HG02588 (cell line): ENCODE measurements at regions not wholly inside any gene's neighbourhood (a gene's known extent, or its start where the extent isn't known, plus 50 kb on each side); places are given as distances from the start of the nearest gene placed in this dataset.
A peak's percentile ranks its signal among the peaks of the same experiment; 100 is the strongest.

Source experiments
- ATAC-seq: cut with Tn5 transposase; IDR thresholded peaks from one replicate; pipeline ENCODE4 v1.9.1; 2021; ENCODE audit warnings: mild to moderate bottlenecking, moderate library complexity; ENCODE audit not compliant: unreplicated experiment

DNA sequence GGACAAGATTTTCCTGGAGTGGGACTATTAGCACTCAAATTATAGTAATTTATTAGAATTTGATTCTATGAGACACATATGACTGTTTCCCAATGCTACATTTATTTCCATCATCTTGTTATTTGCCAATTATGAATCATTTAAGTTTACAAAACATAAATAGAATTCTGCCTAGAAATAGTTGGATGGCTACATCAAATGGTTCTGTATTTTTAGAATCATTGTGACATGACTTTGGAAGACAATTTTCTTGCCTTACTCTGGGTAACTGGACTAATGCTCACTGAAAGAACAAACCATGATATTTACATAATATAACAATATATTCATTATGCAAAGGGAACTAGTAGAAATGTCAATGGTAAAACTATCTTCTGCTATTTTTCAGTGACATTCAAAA is 173.5 kb downstream of the ZIC1 start:
- ATAC-seq = no peak

DNA sequence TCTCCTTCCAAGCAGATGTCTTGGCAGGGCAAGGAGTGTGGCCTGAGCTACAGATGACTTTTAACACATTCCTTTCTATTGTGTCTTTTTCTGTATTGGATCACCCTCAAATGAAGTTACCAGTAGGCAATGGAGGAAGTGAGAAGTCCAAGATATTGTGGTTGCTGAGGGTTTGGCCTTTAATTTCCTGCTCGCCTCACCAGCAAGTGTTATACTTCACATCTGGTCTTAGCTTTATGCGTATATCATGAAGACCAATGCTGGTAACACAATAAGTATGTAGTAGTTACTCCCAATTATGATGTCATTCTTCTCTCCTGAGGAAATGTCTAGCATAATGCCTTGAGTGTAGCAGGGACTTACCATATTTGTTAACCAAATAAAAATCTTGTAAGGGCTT is 179.9 kb downstream of the ZIC1 start:
- ATAC-seq = no peak

DNA sequence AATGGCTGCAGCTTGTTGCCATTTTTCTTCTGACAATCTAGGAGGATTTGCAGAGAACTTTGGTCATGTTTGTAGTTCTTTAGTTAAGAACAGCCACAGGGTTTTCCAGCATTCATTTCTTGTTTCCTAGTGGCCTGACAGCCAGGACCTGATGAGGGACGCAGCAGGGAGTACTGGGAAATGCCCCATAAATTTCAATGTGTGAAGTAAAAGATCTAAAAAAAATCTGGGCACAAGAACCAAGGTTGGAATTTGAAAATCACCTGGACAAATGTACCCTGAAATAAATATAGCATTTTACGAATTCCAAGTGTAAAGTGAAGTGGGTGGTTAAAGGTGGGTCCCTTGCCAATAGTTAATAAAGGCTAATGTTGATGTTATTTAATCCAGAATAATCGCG is 195.0 kb downstream of the ZIC1 start:
- no peak for ATAC-seq

- peak; percentile 65 for ATAC-seq
Measured at GRCh38 chr3:147613725-147614124, 204.6 kb downstream of the ZIC1 start.

DNA sequence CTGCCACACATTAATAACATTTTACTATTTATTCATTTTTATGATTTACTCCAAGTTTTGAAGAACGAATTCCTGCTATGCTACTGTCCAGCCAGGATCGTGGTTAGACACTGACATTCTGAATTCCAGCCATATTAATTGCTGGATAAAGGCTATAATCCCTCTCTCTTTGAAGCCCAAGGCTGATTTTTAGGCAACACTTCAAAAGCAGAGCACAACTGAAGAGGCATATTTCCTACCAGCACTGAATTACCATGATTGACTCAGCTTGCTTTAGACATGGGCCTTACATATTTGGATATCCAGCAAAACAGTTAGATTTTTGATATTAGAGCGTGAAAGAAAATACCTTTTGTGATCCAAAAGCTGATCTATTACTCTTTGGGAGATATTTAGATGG is 205.0 kb downstream of the ZIC1 start:
- ATAC-seq = no peak

- ATAC-seq = no peak
Measured at GRCh38 chr3:147615035-147615434, 205.9 kb downstream of the ZIC1 start.

- no peak for ATAC-seq
Measured at GRCh38 chr3:147616998-147617619, 207.9 kb downstream of the ZIC1 start.

- ATAC-seq = no peak
Measured at GRCh38 chr3:147618691-147619090, 209.5 kb downstream of the ZIC1 start.

GRCh38 chr3:147619921-147620560 is 210.9 kb downstream of the ZIC1 start:
- no peak for ATAC-seq

- no peak for ATAC-seq
Measured at GRCh38 chr3:147620906-147621305, 211.7 kb downstream of the ZIC1 start.

GRCh38 chr3:147630921-147631415 is 221.8 kb downstream of the ZIC1 start:
- ATAC-seq = no peak

DNA sequence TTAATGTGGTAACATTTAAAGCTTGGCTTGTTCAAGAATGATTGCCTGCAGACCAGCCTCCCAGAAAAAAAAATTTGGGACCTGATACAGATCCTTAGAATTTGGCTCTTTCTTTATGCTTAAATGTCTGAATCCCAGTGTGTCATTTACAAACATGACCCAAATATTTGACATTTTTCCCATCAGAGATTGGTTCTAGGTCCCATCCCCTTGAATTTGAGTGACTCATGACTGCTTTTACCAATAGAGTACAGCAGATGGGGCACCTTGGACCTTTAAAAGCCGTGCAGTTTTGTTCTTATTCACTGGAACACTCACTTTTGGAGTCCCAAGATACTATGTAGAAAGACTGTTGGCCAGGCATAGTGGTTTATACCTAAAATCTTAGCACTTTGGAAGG is 231.6 kb downstream of the ZIC1 start:
- ATAC-seq = no peak

DNA sequence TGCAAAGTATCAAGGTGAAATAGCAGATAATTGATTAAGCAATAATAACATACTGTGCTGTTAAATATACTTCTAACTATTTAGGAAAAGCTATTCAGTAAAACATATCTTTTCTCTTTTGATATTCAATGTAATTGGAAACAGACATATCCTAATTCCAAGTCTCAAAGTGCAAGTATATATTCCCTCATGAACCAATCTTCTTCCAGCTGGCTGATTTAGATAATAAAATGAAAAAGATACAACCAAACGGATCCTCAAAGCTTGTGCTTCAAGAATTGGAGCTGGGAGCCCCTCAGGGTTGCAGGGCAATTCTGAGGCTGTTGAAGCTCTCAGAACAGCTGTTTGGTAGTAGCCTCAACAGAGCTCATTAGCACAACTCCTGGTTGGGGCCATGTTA is 236.6 kb downstream of the ZIC1 start:
- ATAC-seq = no peak

DNA sequence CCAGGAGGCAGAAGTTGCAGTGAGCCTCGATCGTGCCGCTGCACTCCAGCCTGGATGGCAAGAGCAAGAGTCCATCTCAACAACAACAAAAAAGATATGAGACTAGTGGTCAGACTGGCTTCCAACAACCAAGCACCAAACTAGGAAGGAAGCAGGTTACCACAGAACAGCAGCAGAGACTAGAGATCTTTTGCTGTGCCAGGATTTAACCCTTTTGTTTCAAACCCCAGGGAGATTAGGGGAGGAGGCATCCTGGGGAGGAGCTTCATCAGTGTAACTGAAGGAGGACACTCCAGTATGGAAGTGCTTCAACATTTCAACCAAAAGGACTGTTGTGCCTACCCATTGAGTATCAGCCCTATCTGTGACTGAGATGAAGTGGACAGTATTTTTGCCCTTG is 240.3 kb downstream of the ZIC1 start:
- ATAC-seq = no peak

DNA sequence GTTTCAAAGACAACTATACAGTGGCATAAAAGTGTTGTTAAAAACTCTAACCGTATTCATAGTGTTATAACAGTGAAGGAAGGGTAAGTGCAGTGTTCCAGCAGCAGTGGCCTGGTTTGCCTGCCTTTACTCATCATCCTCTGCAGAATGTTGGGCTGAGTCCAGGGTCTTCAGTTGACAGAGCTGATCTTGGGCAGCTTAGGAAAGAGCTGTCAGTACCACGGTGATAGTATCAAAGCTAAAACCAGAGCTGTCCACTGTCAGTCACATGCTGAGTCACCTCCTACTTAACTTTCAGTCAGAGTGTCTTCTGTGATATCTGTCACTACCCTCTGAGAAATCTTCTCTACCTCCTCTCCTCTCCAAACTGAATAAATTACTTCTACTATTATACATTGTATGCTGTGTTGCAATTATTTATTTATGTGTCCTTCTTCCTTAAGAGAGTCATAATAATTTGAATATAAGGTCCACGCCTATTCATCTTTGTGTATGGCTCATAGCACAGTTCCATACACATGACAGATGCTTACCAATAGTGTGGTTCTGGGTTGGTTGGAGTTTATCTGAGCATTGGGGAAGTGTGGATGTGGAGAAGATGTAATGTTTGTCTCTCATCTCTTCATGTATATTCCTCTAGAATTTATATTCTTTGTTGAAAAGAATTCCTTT is 242.1 kb downstream of the ZIC1 start:
- no peak for ATAC-seq

GRCh38 chr3:147652651-147653366 is 243.6 kb downstream of the ZIC1 start:
- no peak for ATAC-seq

DNA sequence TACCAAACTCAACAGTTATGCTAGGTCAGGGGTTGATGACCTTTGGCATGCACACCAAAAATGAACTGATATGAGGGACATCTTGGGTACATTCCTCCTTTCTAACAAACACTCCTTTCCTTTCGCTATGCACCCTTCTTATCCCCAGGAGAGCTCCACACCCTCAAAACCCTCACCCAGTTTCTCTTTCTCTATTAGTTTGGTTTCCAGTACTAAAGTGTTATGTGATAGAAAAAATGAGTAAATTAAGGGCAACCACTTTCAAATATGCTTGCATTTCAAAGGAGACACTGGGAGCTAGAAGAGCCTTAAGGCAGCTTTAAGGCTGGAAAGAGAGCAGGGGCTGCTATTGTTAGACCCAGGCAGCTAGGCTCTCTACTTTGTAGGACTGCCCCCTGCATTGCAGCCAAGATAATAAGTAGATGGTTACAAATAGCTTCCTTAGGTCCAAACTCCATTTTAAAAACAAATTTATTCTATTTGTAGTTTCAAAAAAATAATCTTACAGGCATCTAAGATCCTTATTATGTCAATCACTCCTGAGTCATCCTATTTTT is 244.3 kb downstream of the ZIC1 start:
- no peak for ATAC-seq

DNA sequence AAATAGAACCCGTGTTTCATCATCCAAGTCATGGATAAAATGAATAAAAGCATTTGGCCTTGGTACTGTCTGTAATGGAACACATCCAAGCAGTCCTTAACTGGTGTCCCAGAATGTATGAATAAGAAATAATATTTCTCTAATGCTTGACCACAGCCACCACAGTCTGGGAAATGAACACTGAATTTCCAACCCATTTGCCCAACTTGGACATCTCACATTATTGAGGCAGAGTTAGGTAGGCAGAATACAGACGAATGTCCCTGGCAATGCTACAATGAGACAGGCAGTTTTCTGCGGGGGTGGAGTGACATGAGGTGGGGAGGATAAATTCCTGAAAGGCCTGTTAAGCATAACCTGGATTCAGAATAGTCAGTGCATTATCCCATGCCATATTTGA is 245.7 kb downstream of the ZIC1 start:
- no peak for ATAC-seq

DNA sequence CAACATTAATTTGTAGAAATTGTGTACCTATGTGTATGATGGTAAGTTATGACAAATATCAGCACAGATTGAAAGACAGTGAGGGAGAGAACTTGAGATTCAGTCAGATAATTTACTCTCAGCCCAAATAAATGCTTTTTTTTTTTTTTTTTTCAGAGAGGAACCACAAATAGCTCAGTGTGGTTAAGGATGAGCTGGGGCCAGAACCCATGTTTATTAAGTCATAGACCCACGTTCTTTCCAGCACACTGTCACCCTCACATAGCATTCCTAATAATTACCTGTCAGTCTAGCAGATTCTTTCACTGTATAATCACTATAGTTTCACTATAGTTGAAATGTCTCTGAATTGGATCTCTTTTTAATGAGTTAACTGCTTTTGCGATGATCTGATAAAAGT is 246.1 kb downstream of the ZIC1 start:
- ATAC-seq = no peak

DNA sequence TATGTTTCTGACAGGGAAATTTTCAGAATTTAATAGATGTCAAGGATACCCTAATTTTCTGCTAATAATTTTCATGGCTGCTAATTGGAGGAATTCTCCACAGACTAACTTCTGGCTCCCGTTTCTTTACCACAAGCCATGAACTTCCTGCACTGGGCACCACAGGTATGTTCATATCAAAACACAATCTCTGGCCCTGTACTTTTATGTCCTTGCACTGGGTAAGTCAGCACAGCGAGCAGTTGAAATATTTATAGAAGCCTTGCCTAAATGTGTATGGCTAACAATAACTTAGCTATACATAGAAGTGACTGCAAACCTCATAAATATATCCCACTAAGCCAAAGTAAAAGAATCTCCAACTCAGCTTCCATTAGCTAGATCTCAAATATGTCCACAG is 246.9 kb downstream of the ZIC1 start:
- no peak for ATAC-seq

GRCh38 chr3:147661916-147662315 is 252.8 kb downstream of the ZIC1 start:
- ATAC-seq = no peak
